ENCODE measurements at regions not wholly inside any gene's neighbourhood (a gene's known extent, or its start where the extent isn't known, plus 50 kb on each side); places are given as distances from the start of the nearest gene placed in this dataset.

GRCh38 chr9:80595192-80595591 is 1023.4 kb downstream of the TLE4 start:
- Histone ChIP-seq H3K27ac (ENCODE audit: low read depth in 1 of 2, low read length in 2 of 2) (no peak overlapping the region), H3K9me3 (ENCODE audit: control insufficient read depth in 1 of 2, insufficient read depth in 1 of 2, low read length in 2 of 2) (peaks cover 0 to 7% of the 10 kb centered on the region in 2 experiments), H3K4me1 (ENCODE audit: insufficient read depth, low read length) (no peaks in the 10 kb centered on the region), H3K36me3 (ENCODE audit: insufficient read depth, low read length) (no peaks in the 10 kb centered on the region), H3K4me3 (ENCODE audit: low read length) (no peak overlapping the region), H3K27me3 (ENCODE audit: control insufficient read depth in 1 of 2, insufficient read depth in 2 of 2, low read length in 2 of 2) (no peaks in the 10 kb centered on the region)
- Mint-ChIP-seq H3K4me3 (no peak overlapping the region), H3K4me1 (ENCODE audit: low read depth) (no peaks in the 10 kb centered on the region), H3K27me3 (no peaks in the 10 kb centered on the region), H3K27ac (no peak overlapping the region), H3K36me3 (ENCODE audit: low read depth) (no peaks in the 10 kb centered on the region), H3K9me3 (no peaks in the 10 kb centered on the region)
- ChIA-PET POLR2A (no interaction called here), CTCF (no interaction called here)
- no peak for TF ChIP-seq CTCF (IDR thresholded peaks at IDR 0.05)
- ATAC-seq (ENCODE audit: poor library complexity), result no peak
- intact Hi-C loops (cut with DNase I, micrococcal nuclease), result no loop called here
- DNase-seq, result no peak

- Histone ChIP-seq H3K9me3 (ENCODE audit: control insufficient read depth in 1 of 2, insufficient read depth in 1 of 2, low read length in 2 of 2) (peaks cover 0 to 7% of the 10 kb centered on the region in 2 experiments), H3K4me3 (ENCODE audit: low read length) (no peak overlapping the region), H3K36me3 (ENCODE audit: insufficient read depth, low read length) (no peaks in the 10 kb centered on the region), H3K27ac (ENCODE audit: low read depth in 1 of 2, low read length in 2 of 2) (no peak overlapping the region), H3K27me3 (ENCODE audit: control insufficient read depth in 1 of 2, insufficient read depth in 2 of 2, low read length in 2 of 2) (no peaks in the 10 kb centered on the region), H3K4me1 (ENCODE audit: insufficient read depth, low read length) (no peaks in the 10 kb centered on the region)
- Mint-ChIP-seq H3K27me3 (no peaks in the 10 kb centered on the region), H3K9me3 (no peaks in the 10 kb centered on the region), H3K4me1 (ENCODE audit: low read depth) (no peaks in the 10 kb centered on the region), H3K36me3 (ENCODE audit: low read depth) (no peaks in the 10 kb centered on the region), H3K4me3 (no peak overlapping the region), H3K27ac (no peak overlapping the region)
- ChIA-PET POLR2A (no interaction called here), CTCF (no interaction called here)
- TF ChIP-seq CTCF (IDR thresholded peaks at IDR 0.05), result no peak
- ATAC-seq (ENCODE audit: poor library complexity) (no peak), DNase-seq (no peak)
- intact Hi-C loops (cut with DNase I, micrococcal nuclease), result no loop called here
Measured at GRCh38 chr9:80592413-80592812, 1020.6 kb downstream of the TLE4 start.

GRCh38 chr9:80586786-80587330 is 1015.1 kb downstream of the TLE4 start:
- no peaks in the 10 kb centered on the region for H3K9me3 ChIP-seq (ENCODE audit: control insufficient read depth in 1 of 2, insufficient read depth in 1 of 2, low read length in 2 of 2)
- ATAC-seq (ENCODE audit: poor library complexity) (no peak), DNase-seq (no peak)
- Mint-ChIP-seq H3K4me3 (no peak overlapping the region), H3K27me3 (no peaks in the 10 kb centered on the region), H3K4me1 (ENCODE audit: low read depth) (no peaks in the 10 kb centered on the region), H3K9me3 (peaks cover 3% of the 10 kb centered on the region), H3K27ac (no peak overlapping the region), H3K36me3 (ENCODE audit: low read depth) (no peaks in the 10 kb centered on the region)
- POLR2A ChIA-PET, result no interaction called here
- no peak for TF ChIP-seq CTCF (IDR thresholded peaks at IDR 0.05)
- H3K4me1 ChIP-seq (ENCODE audit: insufficient read depth, low read length), result no peaks in the 10 kb centered on the region
- CTCF ChIA-PET, result no interaction called here
- H3K27ac ChIP-seq (ENCODE audit: low read depth in 1 of 2, low read length in 2 of 2), result no peak overlapping the region
- intact Hi-C loops (cut with DNase I, micrococcal nuclease), result no loop called here
- no peak overlapping the region for H3K4me3 ChIP-seq (ENCODE audit: low read length)
- H3K27me3 ChIP-seq (ENCODE audit: control insufficient read depth in 1 of 2, insufficient read depth in 2 of 2, low read length in 2 of 2), result no peaks in the 10 kb centered on the region
- no peaks in the 10 kb centered on the region for H3K36me3 ChIP-seq (ENCODE audit: insufficient read depth, low read length)

All from CD4-positive, alpha-beta T cell (primary cell).